ENCODE measurements at regions not wholly inside any gene's neighbourhood (a gene's known extent, or its start where the extent isn't known, plus 50 kb on each side); places are given as distances from the start of the nearest gene placed in this dataset.

DNA sequence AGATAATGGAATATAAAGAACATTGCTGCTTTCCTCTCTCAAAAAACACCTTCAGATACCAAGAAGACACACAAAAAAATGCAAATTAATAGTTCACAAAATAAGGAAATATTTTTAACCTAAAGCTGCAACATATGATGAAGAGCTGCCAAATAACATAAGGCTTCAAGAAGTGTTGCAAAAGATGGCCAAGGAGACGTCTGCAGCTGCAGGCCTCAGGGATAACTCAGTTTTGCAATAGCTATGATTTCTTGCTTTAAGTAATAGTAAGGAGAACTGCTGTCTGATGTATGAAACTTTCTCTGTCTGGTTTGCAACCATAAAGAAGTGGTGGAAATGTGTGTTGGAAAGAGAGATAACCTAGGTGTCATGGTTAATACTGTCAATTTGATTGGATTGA is 1237.5 kb downstream of the MRPL39 start:
- Histone ChIP-seq H3K4me1 (no peaks in the 10 kb centered on the region), H3K36me3 (no peaks in the 10 kb centered on the region), H3K4me3 (no peak overlapping the region), H3K27ac (replicated peaks) (no peak overlapping the region), H3K9me3 (replicated peaks) (peaks cover 13% of the 10 kb centered on the region), H3K27me3 (ENCODE audit: low read depth) (no peaks in the 10 kb centered on the region)
- intact Hi-C loops (cut with micrococcal nuclease), result no loop called here
- TF ChIP-seq, protein P1, sequence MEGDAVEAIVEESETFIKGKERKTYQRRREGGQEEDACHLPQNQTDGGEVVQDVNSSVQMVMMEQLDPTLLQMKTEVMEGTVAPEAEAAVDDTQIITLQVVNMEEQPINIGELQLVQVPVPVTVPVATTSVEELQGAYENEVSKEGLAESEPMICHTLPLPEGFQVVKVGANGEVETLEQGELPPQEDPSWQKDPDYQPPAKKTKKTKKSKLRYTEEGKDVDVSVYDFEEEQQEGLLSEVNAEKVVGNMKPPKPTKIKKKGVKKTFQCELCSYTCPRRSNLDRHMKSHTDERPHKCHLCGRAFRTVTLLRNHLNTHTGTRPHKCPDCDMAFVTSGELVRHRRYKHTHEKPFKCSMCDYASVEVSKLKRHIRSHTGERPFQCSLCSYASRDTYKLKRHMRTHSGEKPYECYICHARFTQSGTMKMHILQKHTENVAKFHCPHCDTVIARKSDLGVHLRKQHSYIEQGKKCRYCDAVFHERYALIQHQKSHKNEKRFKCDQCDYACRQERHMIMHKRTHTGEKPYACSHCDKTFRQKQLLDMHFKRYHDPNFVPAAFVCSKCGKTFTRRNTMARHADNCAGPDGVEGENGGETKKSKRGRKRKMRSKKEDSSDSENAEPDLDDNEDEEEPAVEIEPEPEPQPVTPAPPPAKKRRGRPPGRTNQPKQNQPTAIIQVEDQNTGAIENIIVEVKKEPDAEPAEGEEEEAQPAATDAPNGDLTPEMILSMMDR (IDR thresholded peaks at IDR 0.05; ENCODE audit: borderline replicate concordance), result no peak
- no peak for DNase-seq

DNA sequence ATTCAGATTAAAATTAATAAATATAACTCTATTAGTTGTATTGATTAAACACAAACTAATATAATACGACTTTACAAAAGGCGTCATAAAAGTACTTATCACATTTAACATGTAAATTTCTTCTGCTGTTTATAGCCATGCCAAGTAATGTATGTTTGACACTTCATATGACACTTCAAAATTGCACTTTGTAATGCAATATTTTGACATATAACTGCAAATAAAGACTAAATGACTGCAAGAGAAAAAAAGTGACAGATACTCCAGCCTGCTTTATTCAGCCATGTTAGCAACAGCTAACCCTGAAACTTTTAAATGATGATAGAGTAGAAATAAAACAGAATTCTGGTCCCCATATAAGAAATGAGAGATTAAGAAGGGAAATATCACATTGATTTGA is 1238.0 kb downstream of the MRPL39 start:
- Histone ChIP-seq H3K9me3 (replicated peaks) (peaks cover 9% of the 10 kb centered on the region), H3K36me3 (no peaks in the 10 kb centered on the region), H3K4me1 (no peaks in the 10 kb centered on the region), H3K4me3 (no peak overlapping the region), H3K27ac (replicated peaks) (no peak overlapping the region), H3K27me3 (ENCODE audit: low read depth) (no peaks in the 10 kb centered on the region)
- DNase-seq, result no peak
- intact Hi-C loops (cut with micrococcal nuclease), result no loop called here
- TF ChIP-seq, protein P1 (IDR thresholded peaks at IDR 0.05; ENCODE audit: borderline replicate concordance), result no peak

DNA sequence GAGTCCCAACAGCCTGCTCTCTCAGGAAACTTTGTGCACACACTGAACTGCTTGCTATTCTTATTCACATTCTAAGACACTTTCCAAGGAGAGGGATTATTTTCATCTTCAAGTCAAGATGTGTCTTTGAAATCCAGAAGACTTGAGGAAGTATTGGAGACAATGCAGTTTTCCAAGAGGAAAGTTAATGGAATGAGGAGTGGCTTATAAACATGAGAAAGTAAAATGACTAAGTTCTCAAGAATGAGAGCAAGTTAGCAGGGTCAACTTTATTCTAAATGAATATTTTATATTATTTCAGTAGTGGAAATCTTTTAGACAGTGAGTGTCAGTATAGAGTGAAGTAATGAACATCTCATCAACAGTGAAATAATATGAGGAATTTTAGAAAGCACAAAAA is 1239.3 kb downstream of the MRPL39 start:
- Histone ChIP-seq H3K36me3 (no peaks in the 10 kb centered on the region), H3K4me1 (no peaks in the 10 kb centered on the region), H3K27ac (replicated peaks) (no peak overlapping the region), H3K27me3 (ENCODE audit: low read depth) (no peaks in the 10 kb centered on the region), H3K9me3 (replicated peaks) (peaks cover 3% of the 10 kb centered on the region), H3K4me3 (no peak overlapping the region)
- TF ChIP-seq, protein P1 (IDR thresholded peaks at IDR 0.05; ENCODE audit: borderline replicate concordance), result no peak
- DNase-seq, result no peak
- intact Hi-C loops (cut with micrococcal nuclease), result no loop called here

DNA sequence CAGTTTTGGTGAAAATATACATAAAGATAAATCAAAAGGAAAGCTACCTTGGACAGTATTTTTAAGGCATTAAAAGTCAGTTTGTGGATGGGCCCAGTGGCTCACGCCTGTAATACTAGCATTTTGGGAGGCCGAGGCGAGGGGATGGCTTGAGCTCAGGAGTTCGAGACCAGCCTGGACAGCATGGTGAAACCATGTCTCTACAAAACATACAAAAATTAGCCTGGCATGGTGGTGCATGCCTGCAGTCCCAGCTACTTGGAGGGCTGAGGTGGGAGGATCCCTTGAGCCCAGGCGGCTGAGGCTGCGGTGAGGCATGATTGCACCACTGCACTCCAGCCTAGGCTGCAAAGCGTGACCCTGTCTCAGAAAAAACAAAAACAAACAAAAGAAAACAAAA is 1253.8 kb downstream of the MRPL39 start:
- no peak for DNase-seq
- no peak overlapping the region for H3K4me3 ChIP-seq
- H3K4me1 ChIP-seq, result no peaks in the 10 kb centered on the region
- TF ChIP-seq, protein P1 (IDR thresholded peaks at IDR 0.05; ENCODE audit: borderline replicate concordance), result no peak
- no peaks in the 10 kb centered on the region for H3K36me3 ChIP-seq
- no peaks in the 10 kb centered on the region for H3K27me3 ChIP-seq (ENCODE audit: low read depth)
- intact Hi-C loops (cut with micrococcal nuclease), result no loop called here
- no peak overlapping the region for H3K27ac ChIP-seq (replicated peaks)
- no peaks in the 10 kb centered on the region for H3K9me3 ChIP-seq (replicated peaks)

DNA sequence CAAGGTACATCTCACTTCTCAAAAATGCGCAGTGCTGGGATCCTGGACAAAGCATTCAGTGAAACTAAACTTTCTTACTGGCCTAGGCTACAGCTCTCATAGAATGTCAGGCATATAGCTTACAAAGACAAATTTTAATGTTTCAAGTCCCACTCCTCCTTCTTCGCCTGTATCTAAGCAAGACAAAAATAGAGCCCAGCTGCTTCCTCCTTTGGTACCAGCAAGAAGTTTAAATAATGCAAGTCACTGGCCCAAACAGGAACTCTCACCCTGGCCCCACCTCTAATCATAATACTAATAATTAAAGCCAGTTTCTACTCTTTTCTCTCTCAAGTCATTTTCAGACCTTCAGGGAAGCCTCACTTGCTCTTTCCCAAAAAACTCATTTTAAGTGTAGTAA is 1267.9 kb downstream of the MRPL39 start:
- DNase-seq, result no peak
- intact Hi-C loops (cut with micrococcal nuclease), result no loop called here
- Histone ChIP-seq H3K36me3 (no peaks in the 10 kb centered on the region), H3K27ac (replicated peaks) (no peak overlapping the region), H3K9me3 (replicated peaks) (peaks cover 10% of the 10 kb centered on the region), H3K27me3 (ENCODE audit: low read depth) (no peaks in the 10 kb centered on the region), H3K4me1 (no peaks in the 10 kb centered on the region), H3K4me3 (no peak overlapping the region)
- TF ChIP-seq, protein P1 (IDR thresholded peaks at IDR 0.05; ENCODE audit: borderline replicate concordance), result no peak

DNA sequence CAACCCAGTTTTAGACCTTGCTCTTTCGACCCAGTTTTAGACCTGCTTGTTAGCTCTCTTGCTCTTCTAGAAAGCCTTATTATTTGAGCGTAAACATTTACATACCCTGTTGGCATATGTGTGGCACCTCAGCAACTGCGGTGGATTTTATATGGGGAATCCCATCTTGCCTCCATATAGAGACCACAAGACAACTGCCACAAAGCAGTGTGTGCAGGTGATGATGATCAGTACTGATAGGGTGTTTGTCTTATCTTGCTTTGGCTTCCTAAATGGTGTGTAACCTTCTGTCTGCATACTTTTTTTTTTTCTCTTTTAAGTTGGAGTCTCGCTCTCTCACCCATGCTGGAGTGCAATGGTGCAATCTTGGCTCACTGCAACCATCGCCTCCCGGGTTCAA is 1270.8 kb downstream of the MRPL39 start:
- no peaks in the 10 kb centered on the region for H3K4me1 ChIP-seq
- no peak overlapping the region for H3K4me3 ChIP-seq
- DNase-seq, result no peak
- intact Hi-C loops (cut with micrococcal nuclease), result no loop called here
- H3K36me3 ChIP-seq, result no peaks in the 10 kb centered on the region
- H3K9me3 ChIP-seq (replicated peaks), result peaks cover 10% of the 10 kb centered on the region
- no peak overlapping the region for H3K27ac ChIP-seq (replicated peaks)
- TF ChIP-seq, protein P1 (IDR thresholded peaks at IDR 0.05; ENCODE audit: borderline replicate concordance), result no peak
- no peaks in the 10 kb centered on the region for H3K27me3 ChIP-seq (ENCODE audit: low read depth)

Measured in left ventricle myocardium inferior (tissue), 1 donor.